Ovary (tissue), 3 donors: ENCODE measurements at regions not wholly inside any gene's neighbourhood (a gene's known extent, or its start where the extent isn't known, plus 50 kb on each side); places are given as distances from the start of the nearest gene placed in this dataset.

Source experiments
- POLR2A ChIP-seq: fragments of 450-650 bp; IDR thresholded peaks from one replicate; pipeline ENCODE4 v1.6.1; 2017; ENCODE audit warnings: antibody characterized with exemption, mild to moderate bottlenecking, moderate library complexity
- TF ChIP-seq, protein P1 (sequence below), 3 donors: fragments of 450-650 bp in 2 of 3; fragments of 200-600 bp in 1 of 3; IDR thresholded peaks; one replicate each; pipeline versions ENCODE4 v1.5.1 to v1.8.0; 2016 to 2022; ENCODE audit warnings: antibody characterized with exemption in 3 of 3, mild to moderate bottlenecking in 1 of 3
- donor health status: DM: no; HTN: no; CAD: no.

DNA sequence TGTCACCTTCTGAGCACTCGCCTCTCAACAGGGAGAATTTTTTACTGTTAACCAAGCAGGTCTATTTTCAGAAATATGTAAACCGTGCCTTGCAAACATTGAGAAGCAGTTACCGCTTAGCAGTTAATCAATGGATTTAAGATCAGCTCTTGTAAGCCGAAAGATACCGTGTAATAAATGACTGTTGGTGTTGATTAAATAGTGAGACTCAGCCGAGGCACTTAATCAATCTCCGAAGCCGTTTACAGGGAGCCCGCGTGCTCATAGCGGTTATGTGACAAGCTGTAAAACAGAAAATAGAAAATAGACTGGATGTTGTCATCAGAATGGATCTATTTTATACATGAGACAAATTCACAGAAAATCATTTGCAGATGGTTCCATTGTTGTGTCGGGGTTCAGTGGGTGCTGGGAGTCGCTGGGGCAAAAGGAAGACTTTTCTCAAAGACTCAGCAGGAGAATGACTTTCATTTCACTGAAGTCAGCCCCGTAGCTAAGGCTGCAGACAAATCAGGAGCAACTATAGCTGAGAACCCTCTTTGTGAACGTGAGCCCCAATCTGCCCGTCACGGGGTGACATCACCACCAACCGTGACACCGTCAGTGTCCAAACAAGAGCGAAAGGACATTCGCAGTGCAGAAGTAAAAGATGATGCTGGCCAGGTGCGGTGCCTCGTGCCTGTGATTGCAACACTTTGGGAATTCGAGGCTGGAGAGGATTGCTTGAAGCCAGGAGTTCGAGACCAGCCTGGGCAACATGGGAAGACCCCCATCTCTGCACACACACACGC lies 275.3 kb downstream of the CRLF2 start:
- TF ChIP-seq, protein P1, sequence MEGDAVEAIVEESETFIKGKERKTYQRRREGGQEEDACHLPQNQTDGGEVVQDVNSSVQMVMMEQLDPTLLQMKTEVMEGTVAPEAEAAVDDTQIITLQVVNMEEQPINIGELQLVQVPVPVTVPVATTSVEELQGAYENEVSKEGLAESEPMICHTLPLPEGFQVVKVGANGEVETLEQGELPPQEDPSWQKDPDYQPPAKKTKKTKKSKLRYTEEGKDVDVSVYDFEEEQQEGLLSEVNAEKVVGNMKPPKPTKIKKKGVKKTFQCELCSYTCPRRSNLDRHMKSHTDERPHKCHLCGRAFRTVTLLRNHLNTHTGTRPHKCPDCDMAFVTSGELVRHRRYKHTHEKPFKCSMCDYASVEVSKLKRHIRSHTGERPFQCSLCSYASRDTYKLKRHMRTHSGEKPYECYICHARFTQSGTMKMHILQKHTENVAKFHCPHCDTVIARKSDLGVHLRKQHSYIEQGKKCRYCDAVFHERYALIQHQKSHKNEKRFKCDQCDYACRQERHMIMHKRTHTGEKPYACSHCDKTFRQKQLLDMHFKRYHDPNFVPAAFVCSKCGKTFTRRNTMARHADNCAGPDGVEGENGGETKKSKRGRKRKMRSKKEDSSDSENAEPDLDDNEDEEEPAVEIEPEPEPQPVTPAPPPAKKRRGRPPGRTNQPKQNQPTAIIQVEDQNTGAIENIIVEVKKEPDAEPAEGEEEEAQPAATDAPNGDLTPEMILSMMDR (IDR thresholded peaks at IDR 0.05), result no peak
- no peak for TF ChIP-seq POLR2A
